RCC 7860 (cell line): ENCODE measurements at regions not wholly inside any gene's neighbourhood (a gene's known extent, or its start where the extent isn't known, plus 50 kb on each side); places are given as distances from the start of the nearest gene placed in this dataset.
"Not testable (repeated sequence)": the region's sequence is repeated elsewhere in the genome, so short reads cannot be mapped to it uniquely, and the experiment has no call there.

ENCODE experiments used
- DNase-seq: peaks from one replicate; pipeline ENCODE4 v3.0.0-alpha.2; 2015; ENCODE audit warnings: low spot score
- FAIRE-seq: peaks from 2 replicates; lab custom pipeline; 2012; peaks lifted over from hg19 to GRCh38; lab: Jason Lieb, UNC

DNA sequence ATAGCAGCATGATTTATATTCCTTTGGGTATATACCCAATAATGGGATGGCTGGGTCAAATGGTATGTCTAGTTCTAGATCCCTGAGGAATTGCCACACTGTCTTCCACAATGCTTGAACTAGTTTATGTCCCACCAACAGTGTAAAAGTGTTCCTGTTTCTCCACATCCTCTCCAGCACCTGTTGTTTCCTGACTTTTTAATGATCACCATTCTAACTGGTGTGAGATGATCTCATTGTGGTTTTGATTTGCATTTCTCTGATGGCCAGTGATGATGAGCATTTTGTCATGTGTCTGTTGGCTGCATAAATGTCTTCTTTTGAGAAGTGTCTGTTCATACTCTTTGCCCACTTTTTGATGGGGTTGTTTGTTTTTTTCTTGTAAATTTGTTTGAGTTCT is 54.0 kb upstream of the GPR89A start:
- not testable (repeated sequence) for DNase-seq, FAIRE-seq

DNA sequence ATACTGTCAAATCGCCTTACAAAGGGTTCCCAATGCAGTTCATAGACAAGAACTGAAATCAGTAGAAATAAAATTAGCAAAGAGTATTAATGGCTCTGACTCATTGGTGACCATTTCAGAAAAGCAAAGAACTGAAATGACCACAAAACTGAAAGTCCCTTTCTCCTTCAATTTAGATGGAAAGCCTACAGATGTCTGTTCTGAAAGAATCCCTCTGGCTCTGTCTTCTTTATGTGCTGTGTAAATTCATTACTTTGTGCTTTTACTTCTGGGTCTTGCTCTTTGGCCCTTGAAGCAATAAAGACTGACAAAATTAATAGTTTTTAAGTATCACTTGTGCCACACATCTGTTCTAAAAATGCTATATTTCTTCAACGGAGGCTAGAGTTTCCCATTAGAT is 62.7 kb upstream of the GPR89A start:
- DNase-seq: no peak
- no peak for FAIRE-seq

DNA sequence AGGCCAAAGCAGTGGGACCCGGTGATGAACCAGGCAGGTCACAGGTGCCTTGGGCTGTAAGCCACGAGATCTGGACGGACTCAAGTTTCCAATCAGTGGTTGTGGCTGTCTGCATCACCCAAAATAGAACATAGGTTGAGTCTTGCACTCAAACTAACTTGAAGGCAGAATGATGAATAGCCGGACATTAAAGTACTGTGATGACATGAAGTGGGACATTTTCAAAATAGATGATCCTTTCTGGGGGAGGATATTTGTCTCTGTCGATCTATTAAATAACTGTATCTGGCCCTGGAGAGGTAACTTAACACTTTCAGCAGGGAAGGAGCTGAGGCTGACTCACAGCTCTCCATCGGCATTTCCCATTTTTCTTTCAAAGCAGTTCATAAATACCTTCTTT is 66.1 kb upstream of the GPR89A start:
- FAIRE-seq, DNase-seq: not testable (repeated sequence)

DNA sequence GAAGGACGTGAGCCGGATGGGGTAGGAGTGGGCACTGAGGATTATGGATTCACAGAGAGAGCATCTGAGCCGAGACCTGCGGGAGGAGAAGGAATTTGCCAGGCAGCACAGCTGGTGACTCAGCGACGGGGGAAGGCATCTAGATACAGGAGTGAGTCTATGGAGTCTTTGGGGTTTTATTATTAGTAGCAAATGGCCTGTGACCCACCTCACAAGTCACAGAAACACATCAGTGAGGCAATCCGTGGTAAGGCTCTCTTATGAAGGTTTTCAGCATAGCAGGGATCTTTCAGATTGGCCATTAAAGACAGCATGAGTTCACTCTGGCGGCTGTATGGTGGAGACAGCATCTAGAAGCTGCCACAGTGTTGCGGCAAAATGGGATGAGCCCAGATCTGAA is 66.5 kb upstream of the GPR89A start:
- DNase-seq: peak; percentile 69
- FAIRE-seq: not testable (repeated sequence)

- FAIRE-seq, DNase-seq: not testable (repeated sequence)
Measured at GRCh38 chr1:145538118-145538882, 69.5 kb upstream of the GPR89A start.

DNA sequence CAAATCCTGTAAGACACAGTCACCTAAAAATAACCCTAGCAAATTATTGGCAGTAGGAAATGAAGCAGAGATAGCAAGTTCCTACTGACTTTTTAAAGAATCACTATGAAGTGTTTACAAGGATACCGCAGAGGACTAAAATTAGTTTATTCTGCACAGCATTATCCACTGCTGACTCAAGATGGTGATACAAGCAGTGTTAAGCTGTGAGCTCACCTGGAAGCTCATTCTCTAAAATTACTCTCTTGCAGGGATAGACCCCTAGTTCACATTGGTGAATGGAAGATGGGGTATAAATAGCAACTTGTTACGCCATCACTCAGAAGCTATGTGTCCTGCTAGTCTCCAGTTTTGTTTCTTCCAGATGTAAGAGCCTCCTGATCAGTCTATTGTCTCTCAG is 70.8 kb upstream of the GPR89A start:
- not testable (repeated sequence) for FAIRE-seq, DNase-seq

GRCh38 chr1:145535461-145535860 is 72.3 kb upstream of the GPR89A start:
- FAIRE-seq: not testable (repeated sequence)
- peak; percentile 81 for DNase-seq

- not testable (repeated sequence) for FAIRE-seq, DNase-seq
Measured at GRCh38 chr1:145528068-145528564, 79.7 kb upstream of the GPR89A start.

DNA sequence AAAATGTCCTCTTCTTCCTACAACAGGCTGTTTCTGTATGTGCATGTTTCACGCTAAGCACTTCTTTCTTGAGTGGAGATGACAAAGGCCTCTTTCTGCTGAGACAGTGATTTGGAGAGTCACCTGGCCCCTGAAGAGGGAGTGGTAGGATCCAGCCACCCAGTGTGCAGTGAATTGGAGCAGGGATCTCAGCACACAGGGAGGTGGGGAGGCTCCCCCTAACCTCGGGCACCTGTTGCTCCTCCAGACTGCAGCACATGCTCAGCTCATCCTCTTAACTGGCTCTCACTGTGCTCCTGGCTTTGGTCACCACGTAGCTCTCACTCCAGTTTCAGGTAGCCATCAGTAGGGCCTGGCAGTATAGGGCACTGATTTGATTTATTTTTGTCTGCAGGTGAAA is 87.6 kb upstream of the GPR89A start:
- not testable (repeated sequence) for FAIRE-seq, DNase-seq

GRCh38 chr1:145519302-145519701 is 88.5 kb upstream of the GPR89A start:
- FAIRE-seq: not testable (repeated sequence)

DNA sequence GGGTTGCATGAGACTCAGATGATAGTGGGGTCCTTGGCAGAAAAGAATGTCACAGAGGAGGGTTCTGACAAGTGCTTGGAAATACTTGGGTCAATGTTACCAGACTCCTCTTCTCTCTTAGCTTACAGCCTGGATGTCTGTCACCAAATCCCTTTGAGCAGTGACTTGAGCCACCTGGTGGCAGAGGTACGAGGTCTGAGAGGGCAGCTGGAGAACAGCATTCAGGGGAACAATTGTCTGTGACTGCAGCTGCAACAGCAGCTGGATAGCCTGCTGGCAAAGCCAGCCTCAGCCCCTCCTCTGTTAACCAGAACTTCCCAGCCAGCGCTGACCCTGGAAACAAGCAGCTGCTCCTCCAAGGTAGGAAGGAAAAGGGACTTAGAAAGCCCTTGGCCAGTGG is 87.6 kb upstream of the NBPF20 start:
- not testable (repeated sequence) for FAIRE-seq, DNase-seq

More at GRCh38 chr1:145519302-145519701, 88.5 kb upstream of the GPR89A start:
- not testable (repeated sequence) for DNase-seq

- not testable (repeated sequence) for FAIRE-seq
Measured at GRCh38 chr1:145508053-145508452, 82.7 kb upstream of the NBPF20 start.

GRCh38 chr1:145505663-145506647 is 80.6 kb upstream of the NBPF20 start:
- not testable (repeated sequence) for DNase-seq, FAIRE-seq

More at GRCh38 chr1:145508053-145508452, 82.7 kb upstream of the NBPF20 start:
- DNase-seq: not testable (repeated sequence)

GRCh38 chr1:145504834-145505413 is 79.5 kb upstream of the NBPF20 start:
- DNase-seq, FAIRE-seq: not testable (repeated sequence)

DNA sequence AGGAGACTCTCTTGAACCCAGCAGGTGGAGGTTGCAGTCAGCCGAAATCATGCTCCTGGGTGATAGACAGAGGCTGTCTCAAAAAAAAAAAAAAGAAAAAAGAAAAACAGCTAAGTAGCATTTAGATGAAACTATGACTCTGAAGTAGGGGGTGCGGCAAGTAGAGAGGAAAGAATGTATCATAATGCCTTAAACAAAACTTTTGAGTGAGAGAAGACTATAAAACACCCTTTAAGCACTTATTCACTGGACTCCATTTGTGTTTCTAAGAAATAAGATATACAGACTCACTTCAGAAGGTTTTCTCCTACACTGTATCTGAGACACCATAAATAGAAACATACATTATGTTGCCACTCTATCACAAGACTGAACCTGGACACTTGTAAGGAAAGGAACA is 78.9 kb upstream of the NBPF20 start:
- FAIRE-seq: not testable (repeated sequence)

GRCh38 chr1:145500251-145500650 is 74.8 kb upstream of the NBPF20 start:
- not testable (repeated sequence) for FAIRE-seq

More for the DNA sequence above, 78.9 kb upstream of the NBPF20 start:
- DNase-seq: not testable (repeated sequence)

GRCh38 chr1:145495077-145495871 is 69.9 kb upstream of the NBPF20 start:
- not testable (repeated sequence) for DNase-seq, FAIRE-seq

More at GRCh38 chr1:145500251-145500650, 74.8 kb upstream of the NBPF20 start:
- not testable (repeated sequence) for DNase-seq

DNA sequence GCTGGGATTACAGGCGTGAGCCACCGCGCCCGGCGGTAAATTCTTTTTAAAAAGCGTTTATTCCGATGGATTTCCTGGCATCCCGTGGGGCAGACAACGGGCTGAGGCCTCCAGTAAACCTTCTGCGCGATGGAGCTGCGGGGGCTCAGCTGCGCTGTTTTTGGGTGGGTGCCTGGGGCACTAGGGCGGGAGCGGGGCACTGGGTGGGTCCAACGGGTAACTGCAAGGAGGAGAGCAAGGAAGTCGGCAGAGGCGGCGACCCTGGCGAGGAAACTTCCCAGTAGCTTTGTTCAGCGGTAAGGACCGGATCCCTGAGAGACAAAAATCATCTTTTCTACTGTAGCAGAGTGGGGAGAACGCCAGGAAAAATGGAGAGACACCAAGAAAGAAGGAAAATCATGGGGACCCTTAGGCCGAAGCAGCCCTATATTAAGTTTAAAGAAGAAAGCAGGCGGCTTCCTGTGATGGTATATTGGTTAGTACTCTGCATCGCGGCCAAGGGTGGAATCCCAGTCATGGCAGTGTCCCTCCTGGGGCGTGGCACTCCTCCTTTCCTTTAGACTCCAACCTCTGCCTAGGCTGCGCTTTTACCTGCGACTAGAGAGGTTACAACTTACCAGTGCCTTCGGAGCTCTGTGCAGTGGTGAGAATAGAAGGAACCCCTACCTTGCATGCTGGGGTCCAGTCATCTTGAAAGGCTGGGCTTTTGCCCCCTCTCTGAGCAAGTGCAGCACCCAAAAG is 63.0 kb upstream of the NBPF20 start:
- DNase-seq, FAIRE-seq: not testable (repeated sequence)

DNA sequence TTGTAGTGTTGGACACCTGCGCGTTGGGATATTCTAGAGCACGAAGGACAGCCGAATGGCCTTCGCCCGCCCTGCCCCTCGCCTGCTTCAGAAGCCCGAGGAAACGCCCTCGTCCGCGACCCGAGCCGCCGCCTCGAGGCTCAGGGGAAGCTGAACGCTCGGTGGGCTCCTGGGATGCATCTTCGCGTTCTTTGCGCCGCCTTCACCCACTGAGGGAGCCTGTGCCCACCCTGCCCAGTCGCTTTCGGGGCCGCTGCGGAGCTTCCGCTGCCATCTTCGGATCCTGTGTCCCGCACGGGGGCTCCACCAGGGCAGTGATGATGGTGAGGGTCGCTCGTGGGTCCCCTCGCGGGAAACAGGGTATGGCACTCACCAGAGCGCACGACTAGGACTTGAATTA is 61.8 kb upstream of the NBPF20 start:
- not testable (repeated sequence) for FAIRE-seq, DNase-seq
